HG02970 (cell line): ENCODE measurements at regions not wholly inside any gene's neighbourhood (a gene's known extent, or its start where the extent isn't known, plus 50 kb on each side); places are given as distances from the start of the nearest gene placed in this dataset.

Experiments used
- ATAC-seq: cut with Tn5 transposase; IDR thresholded peaks from one replicate; pipeline ENCODE4 v1.9.1; 2021; ENCODE audit warnings: mild to moderate bottlenecking, moderate library complexity, moderate number of reproducible peaks; ENCODE audit not compliant: unreplicated experiment, low FRiP score

- peak; percentile 89 for ATAC-seq
Observed at GRCh38 chr13:58587183-58587582, 955.6 kb downstream of the PCDH17 start.

- no peak for ATAC-seq
Observed at GRCh38 chr13:58592052-58592451, 960.5 kb downstream of the PCDH17 start.

GRCh38 chr13:58592786-58593185 is 961.2 kb downstream of the PCDH17 start:
- ATAC-seq = no peak

GRCh38 chr13:58594747-58595600 is 963.4 kb downstream of the PCDH17 start:
- no peak for ATAC-seq

GRCh38 chr13:58597552-58597951 is 966.0 kb downstream of the PCDH17 start:
- ATAC-seq = no peak

GRCh38 chr13:58598241-58598640 is 966.7 kb downstream of the PCDH17 start:
- no peak for ATAC-seq

- ATAC-seq = no peak
Observed at GRCh38 chr13:58611117-58611516, 979.6 kb downstream of the PCDH17 start.

GRCh38 chr13:58617880-58618665 is 986.5 kb downstream of the PCDH17 start:
- no peak for ATAC-seq

- no peak for ATAC-seq
Observed at GRCh38 chr13:58619396-58620113, 988.0 kb downstream of the PCDH17 start.

- ATAC-seq = no peak
Observed at GRCh38 chr13:58620176-58620575, 988.6 kb downstream of the PCDH17 start.

- no peak for ATAC-seq
Observed at GRCh38 chr13:58625703-58626389, 994.3 kb downstream of the PCDH17 start.

- no peak for ATAC-seq
Observed at GRCh38 chr13:58630794-58631193, 999.2 kb downstream of the PCDH17 start.

- no peak for ATAC-seq
Observed at GRCh38 chr13:58633226-58633625, 1001.7 kb downstream of the PCDH17 start.

- no peak for ATAC-seq
Observed at GRCh38 chr13:58655086-58655485, 1023.5 kb downstream of the PCDH17 start.

GRCh38 chr13:58660826-58661225 is 1029.3 kb downstream of the PCDH17 start:
- no peak for ATAC-seq

GRCh38 chr13:58666331-58666730 is 1034.8 kb downstream of the PCDH17 start:
- ATAC-seq = no peak

- no peak for ATAC-seq
Observed at GRCh38 chr13:58667096-58667495, 1035.6 kb downstream of the PCDH17 start.

GRCh38 chr13:58680115-58680514 is 1048.6 kb downstream of the PCDH17 start:
- ATAC-seq = no peak

- no peak for ATAC-seq
Observed at GRCh38 chr13:58682616-58683015, 1051.1 kb downstream of the PCDH17 start.

GRCh38 chr13:58687148-58687547 is 1055.6 kb downstream of the PCDH17 start:
- no peak for ATAC-seq
